Esophagus (tissue), 2 donors: ENCODE measurements at regions not wholly inside any gene's neighbourhood (a gene's known extent, or its start where the extent isn't known, plus 50 kb on each side); places are given as distances from the start of the nearest gene placed in this dataset.
"Not testable (repeated sequence)": the region's sequence is repeated elsewhere in the genome, so short reads cannot be mapped to it uniquely, and the experiment has no call there.

Experiments
- H3K27ac ChIP-seq, 2 donors: one replicate each; pipeline ENCODE4 v1.5.1; 2013; ENCODE audit warnings: low read depth in 2 of 2, mild to moderate bottlenecking in 2 of 2, inconsistent platforms in 1 of 2, low read length in 1 of 2, moderate library complexity in 1 of 2
- H3K27me3 ChIP-seq, 2 donors: one replicate each; pipeline ENCODE4 v1.6.1; 2013; ENCODE audit warnings: low read length in 2 of 2, control low read depth in 1 of 2, mild to moderate bottlenecking in 1 of 2; ENCODE audit not compliant: insufficient read depth in 2 of 2, control insufficient read depth in 1 of 2
- H3K36me3 ChIP-seq, 2 donors: one replicate each; pipeline ENCODE4 v1.6.1; 2013; ENCODE audit warnings: low read length in 1 of 2; ENCODE audit not compliant: control insufficient read depth in 2 of 2, insufficient read depth in 2 of 2
- H3K4me1 ChIP-seq, 2 donors: one replicate each; pipeline ENCODE4 v1.6.1; 2013; ENCODE audit warnings: low read length in 1 of 2; ENCODE audit not compliant: control insufficient read depth in 2 of 2, insufficient read depth in 2 of 2
- H3K4me3 ChIP-seq, 2 donors: one replicate each; pipeline ENCODE4 v1.5.1; 2013; ENCODE audit warnings: low read length in 2 of 2, mild to moderate bottlenecking in 2 of 2, low read depth in 1 of 2, moderate library complexity in 1 of 2
- H3K9me3 ChIP-seq, 2 donors: one replicate each; pipeline ENCODE4 v1.6.1; 2013; ENCODE audit warnings: mild to moderate bottlenecking in 2 of 2, low read depth in 1 of 2, low read length in 1 of 2, moderate library complexity in 1 of 2; ENCODE audit not compliant: control insufficient read depth in 2 of 2, insufficient read depth in 1 of 2
- WGBS, 2 donors: extraction: QIAGEN DNeasy Blood & Tissue Kit; methylation state at CpG; one replicate each; pipeline ENCODE4 v1.1.7; 2013; 5-methylcytosine and 5-hydroxymethylcytosine counted together
- donor health status: healthy with polysubstance abuse.
- donor health status: Bipolar disorder and iron deficiency.

- Histone ChIP-seq H3K4me3 (no peak overlapping the region), H3K27ac (no peak overlapping the region), H3K36me3 (no peaks in the 10 kb centered on the region), H3K27me3 (no peaks in the 10 kb centered on the region), H3K9me3 (no peaks in the 10 kb centered on the region), H3K4me1 (peaks cover 2 to 4% of the 10 kb centered on the region in 2 donors)
- WGBS, 2 donors: 79 to 89% methylated on average over 11 of the region's 11 CpGs
These were observed 107.9 kb upstream of the RAB4A start for GRCh38 chr1:229162825-229163515.

GRCh38 chr1:229164348-229164747 is 106.6 kb upstream of the RAB4A start:
- Histone ChIP-seq H3K4me1 (peaks cover 2 to 4% of the 10 kb centered on the region in 2 donors), H3K4me3 (no peak overlapping the region), H3K36me3 (no peaks in the 10 kb centered on the region), H3K27ac (no peak overlapping the region), H3K27me3 (no peaks in the 10 kb centered on the region), H3K9me3 (no peaks in the 10 kb centered on the region)
- WGBS, 2 donors: 76 to 85% methylated on average over 1 of the region's 1 CpG

DNA sequence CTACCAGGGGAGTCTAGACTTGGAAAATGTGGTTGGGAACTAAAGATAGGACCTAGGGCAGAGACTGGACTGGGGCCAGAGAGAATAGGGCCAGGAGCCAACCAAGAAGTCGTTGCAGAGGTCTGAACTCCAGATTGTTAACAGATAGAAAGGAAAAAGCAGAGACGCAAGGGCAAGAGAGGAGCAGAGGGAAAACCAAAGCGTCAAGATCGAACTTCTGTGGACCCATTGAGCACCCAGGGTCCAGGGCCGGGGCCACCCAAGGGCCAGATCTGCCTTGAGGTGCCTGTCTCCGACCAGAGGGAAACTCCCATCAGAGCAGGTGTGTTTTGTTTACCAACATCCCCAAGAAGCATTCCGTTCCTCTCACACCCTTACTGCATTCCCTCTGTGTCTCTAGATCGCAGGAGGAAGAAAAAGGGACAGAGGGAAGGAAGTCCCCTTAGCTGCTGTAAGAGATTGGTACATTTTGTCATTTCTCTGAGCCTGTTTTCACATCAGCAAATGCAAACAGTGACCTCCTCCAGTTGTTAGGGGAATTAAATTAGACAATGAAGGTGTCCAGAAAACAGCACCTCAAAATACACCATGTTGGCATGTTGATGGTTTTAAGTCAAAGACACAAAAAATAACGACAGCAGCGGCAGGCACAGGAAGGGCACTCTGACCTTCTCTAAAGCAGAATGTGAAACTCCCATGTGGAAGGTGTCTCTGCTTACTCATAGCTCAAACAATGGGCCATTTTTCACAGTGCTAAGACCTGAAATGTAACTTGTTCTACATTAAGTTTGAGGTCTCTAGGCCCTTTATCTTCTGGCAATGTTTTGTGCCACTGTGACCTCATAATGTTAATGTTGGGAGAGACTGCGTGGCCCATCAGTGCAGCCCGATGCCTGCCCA is 105.8 kb upstream of the RAB4A start:
- Histone ChIP-seq H3K4me1 (peaks cover 2 to 4% of the 10 kb centered on the region in 2 donors), H3K9me3 (no peaks in the 10 kb centered on the region), H3K27me3 (no peaks in the 10 kb centered on the region), H3K4me3 (no peak overlapping the region), H3K27ac (no peak overlapping the region), H3K36me3 (no peaks in the 10 kb centered on the region)
- WGBS, 2 donors: 53 to 66% methylated on average over 12 of the region's 12 CpGs

DNA sequence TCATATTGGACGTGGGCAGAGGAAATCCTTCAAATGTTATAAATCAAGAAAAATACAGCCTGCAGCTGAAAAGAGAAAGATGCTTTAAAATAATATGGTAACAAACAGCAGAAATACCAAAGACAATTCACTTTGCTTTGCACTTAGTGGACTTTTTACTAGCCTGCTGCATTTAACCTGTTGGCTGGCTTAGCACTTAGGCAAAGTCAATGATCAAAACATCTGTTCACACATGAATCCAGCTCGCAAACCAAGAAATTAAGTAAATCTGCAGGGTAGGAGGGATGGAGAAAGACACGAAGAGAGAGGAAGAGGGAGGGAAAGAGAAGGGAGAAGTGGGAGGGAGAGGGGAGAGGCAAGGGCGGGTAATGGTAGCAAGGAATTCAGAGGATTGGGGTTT is 103.6 kb upstream of the RAB4A start:
- Histone ChIP-seq H3K9me3 (no peaks in the 10 kb centered on the region), H3K4me3 (no peak overlapping the region), H3K4me1 (peaks cover 2% of the 10 kb centered on the region in 2 donors), H3K27ac (no peak overlapping the region), H3K36me3 (no peaks in the 10 kb centered on the region), H3K27me3 (no peaks in the 10 kb centered on the region)
- WGBS, 2 donors: 85 to 90% methylated on average over 4 of the region's 4 CpGs

DNA sequence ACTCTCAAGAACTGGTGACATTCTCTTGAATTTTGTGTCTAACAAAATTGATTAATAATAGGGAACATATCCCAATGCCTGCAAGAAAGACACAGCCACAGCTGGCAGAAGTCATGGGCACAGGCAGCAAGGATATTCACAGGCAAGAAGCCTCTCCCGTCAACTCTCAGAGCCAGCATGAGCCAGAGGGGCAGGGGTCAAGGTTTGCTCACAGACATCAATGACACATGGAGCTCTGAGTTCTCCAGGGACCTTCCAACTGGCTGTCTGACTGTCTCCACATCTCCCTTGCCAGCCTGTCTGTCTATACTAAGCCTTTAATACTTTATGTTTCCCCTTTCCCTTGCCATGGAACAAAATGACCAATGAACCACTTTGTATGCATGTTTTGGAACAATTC is 101.5 kb upstream of the RAB4A start:
- no peaks in the 10 kb centered on the region for H3K9me3 ChIP-seq
- H3K4me1 ChIP-seq: peaks cover 0 to 2% of the 10 kb centered on the region in 2 donors
- no peaks in the 10 kb centered on the region for H3K27me3 ChIP-seq
- H3K4me3 ChIP-seq: no peak overlapping the region
- 83 to 87% methylated on average over 1 of the region's 1 CpG for WGBS, 2 donors
- H3K27ac ChIP-seq: no peak overlapping the region
- H3K36me3 ChIP-seq: no peaks in the 10 kb centered on the region

DNA sequence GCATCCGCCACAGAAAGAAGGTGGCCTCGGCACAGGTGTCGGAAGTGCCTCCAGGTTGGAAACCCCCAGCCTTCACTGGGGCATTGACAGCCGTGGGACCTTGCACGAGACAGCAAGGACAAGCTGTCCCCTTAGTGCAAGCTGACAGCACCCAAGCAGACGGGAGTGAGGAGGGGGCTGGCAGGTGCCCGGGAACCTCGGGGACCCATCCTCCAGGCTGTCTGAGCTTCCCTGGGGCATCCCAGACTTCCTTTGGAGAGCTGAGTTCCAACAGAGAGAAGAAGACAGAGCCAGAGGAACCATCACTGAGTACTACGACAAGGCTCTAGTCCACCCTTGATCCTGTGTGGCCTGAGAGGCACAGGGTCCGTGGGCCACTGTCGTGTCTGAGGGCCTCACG is 100.6 kb upstream of the RAB4A start:
- no peaks in the 10 kb centered on the region for H3K27me3 ChIP-seq
- H3K9me3 ChIP-seq: no peaks in the 10 kb centered on the region
- H3K27ac ChIP-seq: no peak overlapping the region
- 80 to 88% methylated on average over 12 of the region's 12 CpGs for WGBS, 2 donors
- H3K4me1 ChIP-seq: no peaks in the 10 kb centered on the region
- H3K4me3 ChIP-seq: no peak overlapping the region
- H3K36me3 ChIP-seq: no peaks in the 10 kb centered on the region

GRCh38 chr1:229170778-229171505 is 100.0 kb upstream of the RAB4A start:
- 59 to 63% methylated on average over 8 of the region's 8 CpGs for WGBS, 2 donors
- no peak overlapping the region for H3K4me3 ChIP-seq
- no peaks in the 10 kb centered on the region for H3K27me3 ChIP-seq
- H3K27ac ChIP-seq: no peak overlapping the region
- H3K9me3 ChIP-seq: no peaks in the 10 kb centered on the region
- H3K4me1 ChIP-seq: no peaks in the 10 kb centered on the region
- no peaks in the 10 kb centered on the region for H3K36me3 ChIP-seq

DNA sequence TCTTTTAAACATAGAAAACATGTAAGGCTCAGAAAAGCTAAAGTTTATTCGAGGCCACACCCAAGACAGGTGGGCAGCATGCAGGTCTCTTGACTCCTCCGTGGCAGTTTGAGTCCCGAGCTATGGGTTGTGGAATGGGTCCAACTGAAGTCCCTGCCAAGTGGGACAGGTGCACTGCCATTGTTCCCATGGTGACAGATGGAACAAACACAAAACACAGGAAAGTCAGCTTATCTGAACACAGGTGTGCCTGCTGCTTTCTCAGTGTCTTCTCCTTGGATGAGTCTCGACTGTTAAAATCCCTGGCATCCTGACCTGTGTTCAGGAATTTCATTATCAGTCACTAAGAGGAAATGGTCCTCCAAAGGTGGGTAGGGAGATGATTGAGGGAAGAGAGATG is 99.0 kb upstream of the RAB4A start:
- H3K4me1 ChIP-seq: no peaks in the 10 kb centered on the region
- no peaks in the 10 kb centered on the region for H3K9me3 ChIP-seq
- 44 to 51% methylated on average over 4 of the region's 4 CpGs for WGBS, 2 donors
- H3K4me3 ChIP-seq: no peak overlapping the region
- no peak overlapping the region for H3K27ac ChIP-seq
- no peaks in the 10 kb centered on the region for H3K27me3 ChIP-seq
- H3K36me3 ChIP-seq: no peaks in the 10 kb centered on the region

- 84 to 89% methylated on average over 14 of the region's 14 CpGs for WGBS, 2 donors
- H3K27me3 ChIP-seq, H3K4me3 ChIP-seq, H3K27ac ChIP-seq, H3K36me3 ChIP-seq, H3K4me1 ChIP-seq, H3K9me3 ChIP-seq: not testable (repeated sequence)
These were observed 97.1 kb upstream of the RAB4A start for GRCh38 chr1:229173491-229174476.
